T-cell (primary cell): ENCODE measurements at regions not wholly inside any gene's neighbourhood (a gene's known extent, or its start where the extent isn't known, plus 50 kb on each side); places are given as distances from the start of the nearest gene placed in this dataset.

Source experiments
- ATAC-seq, 4 experiments: fragments of 200-7000 bp in 3 of 4; fragments of 150-1000 bp in 1 of 4; cut with Tn5 transposase; replicated peaks in 1 of 4; 1 replicate in 3 of 4; 2 replicates in 1 of 4; pipeline ENCODE4 v1.10.0; 2021; ENCODE audit warnings: moderate library complexity in 3 of 4, mild to moderate bottlenecking in 2 of 4, moderate number of reproducible peaks in 1 of 4
- CTCF ChIA-PET, 2 donors: fragments of 300-600 bp; sonication (Branson Sonifier 250); formaldehyde crosslinking; loops; one replicate each; lab custom pipeline; 2022; ENCODE audit warnings: antibody characterized with exemption in 2 of 2; lab: Charles Lee
- POLR2A ChIA-PET, 2 donors: fragments of 300-600 bp; sonication (Branson Sonifier 250); formaldehyde crosslinking; loops; one replicate each; lab custom pipeline; 2022; ENCODE audit warnings: antibody characterized with exemption in 2 of 2; lab: Charles Lee
- DNase-seq, 35 experiments: peaks; one replicate each; pipeline versions ENCODE4 v3.0.0 to v3.0.0-alpha.2; 2013 to 2023
- H3K27ac ChIP-seq: one replicate; pipeline ENCODE4 v1.5.1; 2013; ENCODE audit warnings: low read length
- H3K27me3 ChIP-seq, 2 experiments: replicated peaks in 1 of 2; 1 replicate in 1 of 2; 2 replicates in 1 of 2; pipeline versions ENCODE4 v1.6.1 to v1.7.0; 2013; ENCODE audit warnings: low read length in 1 of 2, mixed read lengths in 1 of 2; ENCODE audit not compliant: control insufficient read depth in 2 of 2, insufficient read depth in 2 of 2; ENCODE audit errors: extremely low read depth in 1 of 2
- H3K36me3 ChIP-seq, 2 donors: 1 replicate in 1 of 2; 2 replicates in 1 of 2; pipeline versions ENCODE4 v1.6.1 to v1.7.0; 2013; ENCODE audit warnings: low read length in 1 of 2; ENCODE audit not compliant: control insufficient read depth in 2 of 2, insufficient read depth in 1 of 2; ENCODE audit errors: extremely low read depth in 1 of 2
- H3K4me1 ChIP-seq, 2 experiments: 1 replicate in 1 of 2; 2 replicates in 1 of 2; pipeline versions ENCODE4 v1.6.1 to v1.7.0; 2013; ENCODE audit warnings: low read length in 2 of 2, mixed read lengths in 1 of 2; ENCODE audit not compliant: insufficient read depth in 2 of 2, control insufficient read depth in 1 of 2; ENCODE audit errors: extremely low read depth in 1 of 2
- H3K4me3 ChIP-seq, 2 donors: 1 replicate in 1 of 2; 2 replicates in 1 of 2; pipeline versions ENCODE4 v1.5.1 to v1.7.0; 2013; ENCODE audit warnings: mild to moderate bottlenecking in 2 of 2, low read length in 1 of 2, moderate library complexity in 1 of 2; ENCODE audit not compliant: control insufficient read depth in 1 of 2; ENCODE audit errors: extremely low read depth in 1 of 2
- H3K9me3 ChIP-seq: 2 replicates; pipeline ENCODE4 v1.7.0; 2013
- H3K27ac Mint-ChIP-seq, 2 donors: one replicate each; pipeline ENCODE4 v1.8.0; 2020 to 2021; ENCODE audit warnings: mild to moderate bottlenecking in 2 of 2, mixed read lengths in 2 of 2
- H3K27me3 Mint-ChIP-seq, 2 donors: one replicate each; pipeline ENCODE4 v1.8.0; 2021 to 2022; ENCODE audit warnings: mixed read lengths in 2 of 2
- H3K36me3 Mint-ChIP-seq: one replicate; pipeline ENCODE4 v1.8.0; 2021; ENCODE audit warnings: mixed read lengths
- H3K4me1 Mint-ChIP-seq, 3 donors: one replicate each; pipeline ENCODE4 v1.8.0; 2020 to 2022; ENCODE audit warnings: mixed read lengths in 3 of 3, mild to moderate bottlenecking in 1 of 3
- H3K4me3 Mint-ChIP-seq, 3 donors: one replicate each; pipeline ENCODE4 v1.8.0; 2020 to 2022; ENCODE audit warnings: mild to moderate bottlenecking in 3 of 3, mixed read lengths in 3 of 3, moderate library complexity in 3 of 3
- H3K9me3 Mint-ChIP-seq, 3 donors: one replicate each; pipeline ENCODE4 v1.8.0; 2020 to 2022; ENCODE audit warnings: mixed read lengths in 3 of 3
- WGBS: methylation state at CpG from one replicate; pipeline ENCODE4 v1.1.5; 2013; ENCODE audit warnings: missing lambda C conversion rate; ENCODE audit not compliant: insufficient coverage; 5-methylcytosine and 5-hydroxymethylcytosine counted together

- Histone ChIP-seq H3K4me3 (no peak overlapping the region), H3K36me3 (no peaks in the 10 kb centered on the region), H3K27me3 (no peaks in the 10 kb centered on the region), H3K9me3 (no peaks in the 10 kb centered on the region), H3K27ac (no peak overlapping the region), H3K4me1 (no peaks in the 10 kb centered on the region)
- ChIA-PET CTCF (no interaction called here), POLR2A (no interaction called here)
- Mint-ChIP-seq H3K9me3 (no peaks in the 10 kb centered on the region), H3K27me3 (peaks cover 0 to 3% of the 10 kb centered on the region in 2 donors), H3K36me3 (no peaks in the 10 kb centered on the region), H3K27ac (no peak overlapping the region), H3K4me1 (peaks cover 8 to 9% (median 8%) of the 10 kb centered on the region in 3 donors), H3K4me3 (no peak overlapping the region)
- 95% methylated on average over 2 of the region's 3 CpGs for WGBS
- ATAC-seq (no peak), DNase-seq (no peak)
Measured at GRCh38 chr1:232872284-232872683, 67.1 kb downstream of the MAP10 start.

- H3K27me3 Mint-ChIP-seq, result peaks cover 0 to 3% of the 10 kb centered on the region in 2 donors
- H3K36me3 Mint-ChIP-seq, result no peaks in the 10 kb centered on the region
- no peak overlapping the region for H3K4me3 Mint-ChIP-seq
- ATAC-seq (no peak), DNase-seq (no peak)
- no CpG with 5 or more reads among the region's 4 CpGs for WGBS
- Histone ChIP-seq H3K4me1 (no peaks in the 10 kb centered on the region), H3K27ac (no peak overlapping the region), H3K4me3 (no peak overlapping the region), H3K36me3 (no peaks in the 10 kb centered on the region), H3K9me3 (no peaks in the 10 kb centered on the region), H3K27me3 (no peaks in the 10 kb centered on the region)
- ChIA-PET POLR2A (no interaction called here), CTCF (no interaction called here)
- no peaks in the 10 kb centered on the region for H3K9me3 Mint-ChIP-seq
- H3K27ac Mint-ChIP-seq, result no peak overlapping the region
- peaks cover 8 to 10% (median 9%) of the 10 kb centered on the region in 3 donors for H3K4me1 Mint-ChIP-seq
Measured at GRCh38 chr1:232872738-232873137, 67.5 kb downstream of the MAP10 start.

GRCh38 chr1:232873412-232873811 is 68.2 kb downstream of the MAP10 start:
- ATAC-seq (no peak), DNase-seq (no peak)
- Mint-ChIP-seq H3K36me3 (no peaks in the 10 kb centered on the region), H3K27me3 (peaks cover 0 to 3% of the 10 kb centered on the region in 2 donors), H3K9me3 (no peaks in the 10 kb centered on the region), H3K4me3 (no peak overlapping the region), H3K4me1 (peaks cover 8 to 13% (median 9%) of the 10 kb centered on the region in 3 donors), H3K27ac (no peak overlapping the region)
- POLR2A ChIA-PET, result no interaction called here
- no peaks in the 10 kb centered on the region for H3K9me3 ChIP-seq
- no peaks in the 10 kb centered on the region for H3K36me3 ChIP-seq
- H3K27ac ChIP-seq, result no peak overlapping the region
- H3K27me3 ChIP-seq, result no peaks in the 10 kb centered on the region
- CTCF ChIA-PET, result no interaction called here
- WGBS, result 93% methylated on average over 4 of the region's 5 CpGs
- H3K4me1 ChIP-seq, result no peaks in the 10 kb centered on the region
- H3K4me3 ChIP-seq, result no peak overlapping the region

GRCh38 chr1:232873931-232874330 is 68.7 kb downstream of the MAP10 start:
- Mint-ChIP-seq H3K27me3 (peaks cover 0 to 3% of the 10 kb centered on the region in 2 donors), H3K4me3 (no peak overlapping the region), H3K4me1 (peaks cover 8 to 13% (median 9%) of the 10 kb centered on the region in 3 donors), H3K36me3 (no peaks in the 10 kb centered on the region), H3K9me3 (no peaks in the 10 kb centered on the region), H3K27ac (no peak overlapping the region)
- no peak overlapping the region for H3K4me3 ChIP-seq
- DNase-seq, result no peak
- no peaks in the 10 kb centered on the region for H3K27me3 ChIP-seq
- POLR2A ChIA-PET, result no interaction called here
- no peak overlapping the region for H3K27ac ChIP-seq
- ATAC-seq, result no peak
- no CpG with 5 or more reads among the region's 7 CpGs for WGBS
- H3K4me1 ChIP-seq, result no peaks in the 10 kb centered on the region
- H3K9me3 ChIP-seq, result no peaks in the 10 kb centered on the region
- no peaks in the 10 kb centered on the region for H3K36me3 ChIP-seq
- CTCF ChIA-PET, result no interaction called here

GRCh38 chr1:232875536-232875935 is 70.3 kb downstream of the MAP10 start:
- Histone ChIP-seq H3K27ac (no peak overlapping the region), H3K36me3 (no peaks in the 10 kb centered on the region), H3K27me3 (no peaks in the 10 kb centered on the region), H3K4me1 (no peaks in the 10 kb centered on the region), H3K9me3 (no peaks in the 10 kb centered on the region), H3K4me3 (no peak overlapping the region)
- CTCF ChIA-PET, result interaction anchor here in 1 of 2 donors (0.7 kb wide), 1 partner anchor 518 kb away, joined by 3 read pairs; no protein-coding TSS in a partner anchor
- no peak overlapping the region for H3K4me3 Mint-ChIP-seq
- H3K9me3 Mint-ChIP-seq, result no peaks in the 10 kb centered on the region
- ATAC-seq (no peak), DNase-seq (no peak)
- no peaks in the 10 kb centered on the region for H3K36me3 Mint-ChIP-seq
- POLR2A ChIA-PET, result no interaction called here
- peaks cover 6 to 8% (median 7%) of the 10 kb centered on the region in 3 donors for H3K4me1 Mint-ChIP-seq
- peaks cover 0 to 3% of the 10 kb centered on the region in 2 donors for H3K27me3 Mint-ChIP-seq
- WGBS, result 88% methylated on average over 2 of the region's 5 CpGs
- no peak overlapping the region for H3K27ac Mint-ChIP-seq

- CTCF ChIA-PET, result no interaction called here
- no peaks in the 10 kb centered on the region for H3K36me3 Mint-ChIP-seq
- no peak overlapping the region for H3K27ac Mint-ChIP-seq
- H3K36me3 ChIP-seq, result no peaks in the 10 kb centered on the region
- no peaks in the 10 kb centered on the region for H3K9me3 Mint-ChIP-seq
- H3K27ac ChIP-seq, result no peak overlapping the region
- peaks cover 0 to 3% of the 10 kb centered on the region in 2 donors for H3K27me3 Mint-ChIP-seq
- no peak overlapping the region for H3K4me3 Mint-ChIP-seq
- H3K4me1 ChIP-seq, result no peaks in the 10 kb centered on the region
- ATAC-seq (no peak), DNase-seq (no peak)
- peaks cover 2 to 4% (median 4%) of the 10 kb centered on the region in 3 donors for H3K4me1 Mint-ChIP-seq
- WGBS, result 54% methylated on average over 5 of the region's 11 CpGs
- POLR2A ChIA-PET, result interaction anchor here in 1 of 2 donors (0.6 kb wide), 1 partner anchor 1256 kb away, joined by 3 read pairs; no protein-coding TSS in a partner anchor
- no peaks in the 10 kb centered on the region for H3K9me3 ChIP-seq
- no peak overlapping the region for H3K4me3 ChIP-seq
- H3K27me3 ChIP-seq, result no peaks in the 10 kb centered on the region
Measured at GRCh38 chr1:232876506-232877364, 71.5 kb downstream of the MAP10 start.
